Mucosa of stomach (tissue), 1 donor: ENCODE measurements at regions not wholly inside any gene's neighbourhood (a gene's known extent, or its start where the extent isn't known, plus 50 kb on each side); places are given as distances from the start of the nearest gene placed in this dataset.
"Not testable (repeated sequence)": the region's sequence is repeated elsewhere in the genome, so short reads cannot be mapped to it uniquely, and the experiment has no call there.

Source experiments
- H3K27me3 ChIP-seq: one replicate; pipeline ENCODE4 v1.7.0; 2013; ENCODE audit warnings: mild to moderate bottlenecking, low read length; ENCODE audit not compliant: control insufficient read depth, insufficient read depth
- H3K36me3 ChIP-seq: one replicate; pipeline ENCODE4 v1.7.0; 2013; ENCODE audit warnings: low read length; ENCODE audit not compliant: control insufficient read depth, insufficient read depth
- H3K4me1 ChIP-seq: one replicate; pipeline ENCODE4 v1.7.0; 2013; ENCODE audit warnings: mild to moderate bottlenecking, low read length; ENCODE audit not compliant: control insufficient read depth, insufficient read depth
- H3K4me3 ChIP-seq: one replicate; pipeline ENCODE4 v1.7.0; 2013; ENCODE audit warnings: low read length
- H3K9ac ChIP-seq: one replicate; pipeline ENCODE4 v1.7.0; 2013; ENCODE audit warnings: mild to moderate bottlenecking, low read length, moderate library complexity
- H3K9me3 ChIP-seq: one replicate; pipeline ENCODE4 v1.7.0; 2013; ENCODE audit warnings: mild to moderate bottlenecking, low read length, moderate library complexity; ENCODE audit not compliant: control insufficient read depth
- donor health status: Pancreatic carcinoma.

GRCh38 chr2:226474131-226474530, 325.5 kb downstream of the IRS1 start:
- Histone ChIP-seq H3K36me3 (no peaks in the 10 kb centered on the region), H3K27me3 (no peaks in the 10 kb centered on the region), H3K9me3 (no peaks in the 10 kb centered on the region), H3K4me3 (no peak overlapping the region), H3K9ac (no peak overlapping the region), H3K4me1 (no peaks in the 10 kb centered on the region)

DNA sequence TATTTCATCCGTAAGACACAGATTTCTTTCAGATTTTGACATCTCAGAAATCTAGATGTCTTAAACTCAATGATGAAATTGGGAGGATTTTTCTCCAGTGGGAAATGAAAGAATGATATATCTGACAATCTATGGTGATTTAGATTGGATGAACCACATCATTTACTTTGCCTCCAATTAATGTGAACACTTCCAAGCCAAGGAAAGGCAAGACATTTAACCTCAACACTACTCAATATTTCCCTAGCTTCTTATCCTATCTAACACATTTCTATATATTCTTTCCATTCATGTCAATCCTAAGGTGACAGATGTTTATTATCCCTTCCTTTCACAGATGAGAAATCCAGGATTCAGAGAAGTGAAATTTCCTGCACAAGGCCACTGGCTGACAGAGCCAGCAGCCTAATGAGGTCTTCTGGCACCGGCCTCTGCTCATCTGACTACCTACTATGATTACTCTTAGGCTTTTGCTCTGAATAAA, 327.6 kb downstream of the IRS1 start:
- Histone ChIP-seq H3K4me3 (no peak overlapping the region), H3K4me1 (no peaks in the 10 kb centered on the region), H3K27me3 (no peaks in the 10 kb centered on the region), H3K9ac (no peak overlapping the region), H3K36me3 (no peaks in the 10 kb centered on the region), H3K9me3 (no peaks in the 10 kb centered on the region)

DNA sequence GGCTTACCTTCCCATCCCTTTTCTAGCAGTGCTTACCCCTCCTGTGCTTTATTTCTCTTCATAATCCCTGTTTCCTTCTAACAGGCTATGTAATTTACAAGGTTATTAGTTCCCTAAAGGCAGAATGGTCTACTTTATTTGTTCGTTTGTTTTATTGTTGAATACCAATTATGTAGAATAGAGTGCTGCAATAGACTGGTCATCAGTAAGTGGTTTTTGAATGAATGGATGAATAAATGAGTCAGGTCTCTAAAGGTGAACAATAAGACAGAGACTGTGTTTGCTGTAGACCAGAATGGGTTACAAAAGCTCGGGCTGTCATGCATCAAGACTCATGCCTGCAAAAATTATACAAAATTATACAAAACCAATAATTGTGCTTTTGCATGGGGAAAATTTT, 332.0 kb downstream of the IRS1 start:
- Histone ChIP-seq H3K9ac (no peak overlapping the region), H3K36me3 (no peaks in the 10 kb centered on the region), H3K4me1 (no peaks in the 10 kb centered on the region), H3K9me3 (no peaks in the 10 kb centered on the region), H3K27me3 (no peaks in the 10 kb centered on the region), H3K4me3 (no peak overlapping the region)

GRCh38 chr2:226467221-226467620, 332.4 kb downstream of the IRS1 start:
- Histone ChIP-seq H3K9ac (no peak overlapping the region), H3K36me3 (no peaks in the 10 kb centered on the region), H3K9me3 (no peaks in the 10 kb centered on the region), H3K4me1 (no peaks in the 10 kb centered on the region), H3K4me3 (no peak overlapping the region), H3K27me3 (no peaks in the 10 kb centered on the region)

- no peak overlapping the region for H3K9ac ChIP-seq
- H3K4me1 ChIP-seq: no peaks in the 10 kb centered on the region
- no peak overlapping the region for H3K4me3 ChIP-seq
- H3K27me3 ChIP-seq: no peaks in the 10 kb centered on the region
- no peaks in the 10 kb centered on the region for H3K36me3 ChIP-seq
- no peaks in the 10 kb centered on the region for H3K9me3 ChIP-seq
These were observed 333.0 kb downstream of the IRS1 start for GRCh38 chr2:226466589-226466988.

GRCh38 chr2:226466124-226466523, 333.5 kb downstream of the IRS1 start:
- Histone ChIP-seq H3K36me3 (no peaks in the 10 kb centered on the region), H3K9ac (no peak overlapping the region), H3K4me3 (no peak overlapping the region), H3K4me1 (no peaks in the 10 kb centered on the region), H3K9me3 (no peaks in the 10 kb centered on the region), H3K27me3 (no peaks in the 10 kb centered on the region)

- no peak overlapping the region for H3K4me3 ChIP-seq
- H3K36me3 ChIP-seq: no peaks in the 10 kb centered on the region
- no peaks in the 10 kb centered on the region for H3K4me1 ChIP-seq
- H3K27me3 ChIP-seq: no peaks in the 10 kb centered on the region
- no peaks in the 10 kb centered on the region for H3K9me3 ChIP-seq
- no peak overlapping the region for H3K9ac ChIP-seq
These were observed 335.2 kb downstream of the IRS1 start for GRCh38 chr2:226464380-226464779.

DNA sequence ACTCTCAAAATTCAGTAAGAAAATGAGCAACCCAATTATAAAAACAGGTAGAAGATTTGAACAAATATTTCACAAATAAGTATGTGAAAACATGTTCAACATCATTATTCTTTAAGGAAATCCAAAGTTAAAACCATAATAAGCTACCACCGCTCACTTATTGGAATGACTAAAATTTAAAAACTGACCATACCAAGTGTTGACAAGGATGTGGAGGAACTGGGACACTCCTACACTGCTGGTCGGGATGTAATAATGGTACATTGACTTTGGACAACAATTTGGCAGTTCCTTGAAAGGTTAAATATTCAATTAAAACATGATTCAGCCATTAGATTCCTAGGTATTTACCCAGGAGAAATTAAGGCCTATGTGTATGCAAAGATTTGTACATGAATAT, 336.5 kb downstream of the IRS1 start:
- Histone ChIP-seq H3K9ac (no peak overlapping the region), H3K4me3 (no peak overlapping the region), H3K4me1 (no peaks in the 10 kb centered on the region)

DNA sequence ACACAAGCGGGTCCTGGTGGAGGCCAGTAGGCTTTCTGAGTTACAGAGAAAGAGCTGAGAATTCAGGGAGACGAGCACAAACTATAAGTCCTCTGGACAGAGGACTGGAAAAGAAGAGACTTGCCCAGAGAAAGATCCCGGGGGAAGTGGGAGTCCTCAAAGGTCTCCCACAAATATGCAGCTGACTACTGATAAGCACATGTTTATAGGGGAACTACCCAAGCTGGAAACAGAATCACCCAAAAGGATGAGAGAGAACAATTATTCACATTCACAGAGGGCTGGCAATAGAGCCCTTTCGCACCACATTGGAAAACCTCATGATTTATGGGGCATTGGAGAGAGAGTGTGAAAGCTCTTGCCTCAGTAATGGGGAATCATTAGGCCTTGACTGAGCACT, 337.6 kb downstream of the IRS1 start:
- Histone ChIP-seq H3K27me3 (no peaks in the 10 kb centered on the region), H3K4me3 (no peak overlapping the region), H3K9ac (no peak overlapping the region), H3K36me3 (no peaks in the 10 kb centered on the region), H3K4me1 (no peaks in the 10 kb centered on the region), H3K9me3 (no peaks in the 10 kb centered on the region)

More for the DNA sequence above, 336.5 kb downstream of the IRS1 start:
- no peaks in the 10 kb centered on the region for H3K36me3 ChIP-seq
- no peaks in the 10 kb centered on the region for H3K27me3 ChIP-seq
- H3K9me3 ChIP-seq: no peaks in the 10 kb centered on the region

DNA sequence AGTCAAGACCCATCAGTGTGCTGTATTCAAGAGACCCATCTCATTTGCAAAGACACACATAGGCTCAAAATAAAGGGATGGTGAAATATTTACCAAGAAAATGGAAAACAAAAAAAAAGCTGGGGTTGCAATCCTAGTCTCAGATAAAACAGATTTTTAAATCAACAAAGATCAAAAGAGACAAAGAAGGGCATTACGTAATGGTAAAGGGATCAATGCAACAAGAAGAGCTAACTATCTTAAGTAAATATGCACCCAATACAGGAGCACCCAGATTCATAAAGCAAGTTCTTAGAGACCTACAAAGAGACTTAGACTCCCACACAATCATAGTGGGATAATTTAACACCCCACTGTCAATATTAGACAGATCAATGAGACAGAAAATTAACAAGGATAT, 343.5 kb downstream of the IRS1 start:
- H3K36me3 ChIP-seq, H3K4me3 ChIP-seq, H3K4me1 ChIP-seq, H3K9ac ChIP-seq, H3K9me3 ChIP-seq, H3K27me3 ChIP-seq: not testable (repeated sequence)

GRCh38 chr2:226452768-226453167, 346.9 kb downstream of the IRS1 start:
- no peak overlapping the region for H3K9ac ChIP-seq
- no peaks in the 10 kb centered on the region for H3K27me3 ChIP-seq
- peaks cover 2% of the 10 kb centered on the region for H3K4me1 ChIP-seq
- no peaks in the 10 kb centered on the region for H3K36me3 ChIP-seq
- no peaks in the 10 kb centered on the region for H3K9me3 ChIP-seq
- H3K4me3 ChIP-seq: no peak overlapping the region

DNA sequence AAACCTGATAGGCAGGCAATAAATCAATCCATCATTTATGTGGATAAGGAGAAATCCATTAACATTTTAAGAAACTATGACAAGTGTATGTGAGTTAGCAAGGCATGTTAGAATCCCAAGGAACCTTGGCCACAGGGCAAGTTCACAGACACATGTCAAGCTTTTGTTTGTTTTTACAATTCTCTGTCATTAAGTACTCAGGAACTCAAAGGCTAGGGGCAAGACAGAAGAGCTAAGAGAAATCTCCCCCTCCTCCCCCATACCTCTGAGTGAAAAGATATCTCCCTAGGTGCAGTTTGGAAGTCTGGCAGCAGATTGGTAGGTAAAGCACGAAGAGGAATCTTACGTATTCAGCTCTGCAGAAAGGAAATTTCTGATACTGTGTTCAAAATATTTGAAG, 348.1 kb downstream of the IRS1 start:
- Histone ChIP-seq H3K9ac (no peak overlapping the region), H3K9me3 (no peaks in the 10 kb centered on the region)

GRCh38 chr2:226450141-226450540, 349.5 kb downstream of the IRS1 start:
- Histone ChIP-seq H3K9ac (no peak overlapping the region), H3K27me3 (no peaks in the 10 kb centered on the region), H3K4me3 (no peak overlapping the region), H3K4me1 (peaks cover 11% of the 10 kb centered on the region), H3K36me3 (no peaks in the 10 kb centered on the region), H3K9me3 (no peaks in the 10 kb centered on the region)

More for the DNA sequence above, 348.1 kb downstream of the IRS1 start:
- no peaks in the 10 kb centered on the region for H3K27me3 ChIP-seq
- no peaks in the 10 kb centered on the region for H3K36me3 ChIP-seq
- no peak overlapping the region for H3K4me3 ChIP-seq
- H3K4me1 ChIP-seq: peaks cover 10% of the 10 kb centered on the region
